HEK293T (cell line): ENCODE measurements at regions not wholly inside any gene's neighbourhood (a gene's known extent, or its start where the extent isn't known, plus 50 kb on each side); places are given as distances from the start of the nearest gene placed in this dataset.
"Not testable (repeated sequence)": the region's sequence is repeated elsewhere in the genome, so short reads cannot be mapped to it uniquely, and the experiment has no call there.

ENCODE experiments used
- CTCF ChIA-PET: fragments of 350-600 bp; formaldehyde crosslinking; extraction: SDS; loops from one replicate; lab custom pipeline; 2021; ENCODE audit warnings: antibody characterized with exemption, inconsistent platforms; lab: Yijun Ruan, JAX
- POLR2A ChIA-PET: fragments of 350-600 bp; formaldehyde crosslinking; extraction: SDS; loops from one replicate; lab custom pipeline; 2020; ENCODE audit warnings: antibody characterized with exemption, inconsistent platforms; lab: Yijun Ruan, JAX
- DNase-seq: peaks from one replicate; pipeline ENCODE4 v3.0.0; 2012; ENCODE audit warnings: mixed read lengths; ENCODE audit errors: extremely low spot score
- L3MBTL2 ChIP-seq: fragments of 450-650 bp; conservative IDR thresholded peaks from 2 replicates; pipeline ENCODE4 v1.6.1; 2016; ENCODE audit warnings: mild to moderate bottlenecking

DNA sequence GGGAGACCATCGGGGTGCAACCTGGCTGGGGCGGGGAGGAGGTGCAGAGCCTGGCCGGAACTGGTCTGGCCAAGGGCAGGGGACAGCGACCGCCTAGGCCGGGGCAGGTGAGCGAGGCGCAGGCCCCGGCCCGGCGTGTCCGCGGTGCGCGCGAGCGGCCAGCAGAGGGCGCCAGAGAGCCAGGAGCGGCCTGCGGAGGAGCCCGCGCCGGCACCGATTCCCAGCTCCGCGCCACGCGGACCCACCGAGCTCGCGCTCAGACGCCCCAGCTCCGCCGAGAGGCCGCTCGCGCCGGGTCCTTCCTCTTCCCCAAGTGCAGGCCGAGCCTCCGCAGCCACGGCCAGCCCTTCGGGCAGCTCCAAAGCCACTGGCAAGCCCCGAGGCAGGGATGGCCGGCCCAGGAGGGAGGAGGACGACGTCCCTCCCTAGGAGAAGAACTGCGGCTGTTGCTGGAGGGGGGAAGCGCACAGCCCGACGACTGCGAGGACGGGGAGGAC lies 128.9 kb upstream of the HMX1 start:
- peak; percentile 78 for DNase-seq
- POLR2A ChIA-PET, result not testable (repeated sequence)
- TF ChIP-seq L3MBTL2, result peak; percentile 96
- CTCF ChIA-PET, result interaction anchor here (0.6 to 1.6 kb wide), 3 partner anchors 9 to 103 kb away, joined by 3 to 5 read pairs (median 5); no protein-coding TSS in a partner anchor

DNA sequence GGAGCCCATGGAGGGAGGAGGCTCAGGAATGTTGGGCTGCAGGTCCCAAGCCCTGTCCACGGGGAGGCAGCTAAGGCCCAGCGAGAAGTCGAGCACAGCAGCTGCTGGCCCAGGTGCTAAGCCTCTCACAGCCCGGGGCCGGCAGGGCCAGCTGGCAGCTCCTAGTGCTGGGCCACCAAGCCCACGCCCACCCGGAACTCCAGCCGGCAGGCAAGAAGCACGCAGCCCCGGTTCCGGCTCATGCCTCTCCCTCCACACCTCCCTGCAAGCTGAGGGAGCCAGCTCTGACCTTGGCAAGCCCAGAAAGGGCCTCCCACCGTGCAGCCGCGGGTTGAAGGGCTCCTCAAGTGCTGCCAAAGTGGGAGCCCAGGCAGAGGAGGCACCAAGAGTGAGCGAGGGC lies 121.3 kb upstream of the HMX1 start:
- CTCF ChIA-PET, POLR2A ChIA-PET, DNase-seq: not testable (repeated sequence)

DNA sequence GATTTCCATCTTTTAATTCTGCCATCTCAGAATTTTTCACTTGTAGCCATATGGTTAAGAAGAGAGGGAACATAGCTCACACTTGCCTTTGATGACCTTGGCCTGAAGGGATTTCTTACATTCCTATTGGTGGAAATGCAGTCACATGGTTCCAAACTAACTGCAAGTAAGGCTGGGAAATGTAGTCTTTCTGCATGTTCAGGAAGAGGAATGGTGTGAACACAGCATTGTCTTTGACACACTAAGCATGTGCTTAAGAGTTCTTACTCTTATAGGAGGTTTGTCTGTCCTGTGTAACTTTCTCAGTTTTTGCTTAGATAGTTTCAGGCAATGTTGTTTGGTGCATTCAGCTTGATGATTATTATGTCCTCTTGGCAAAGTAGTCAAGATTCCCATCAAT lies 119.8 kb upstream of the HMX1 start:
- CTCF ChIA-PET, POLR2A ChIA-PET, DNase-seq: not testable (repeated sequence)
- 0 out of 2 replicates have a peak, but pooled peaks have one; percentile 24 for TF ChIP-seq L3MBTL2

DNA sequence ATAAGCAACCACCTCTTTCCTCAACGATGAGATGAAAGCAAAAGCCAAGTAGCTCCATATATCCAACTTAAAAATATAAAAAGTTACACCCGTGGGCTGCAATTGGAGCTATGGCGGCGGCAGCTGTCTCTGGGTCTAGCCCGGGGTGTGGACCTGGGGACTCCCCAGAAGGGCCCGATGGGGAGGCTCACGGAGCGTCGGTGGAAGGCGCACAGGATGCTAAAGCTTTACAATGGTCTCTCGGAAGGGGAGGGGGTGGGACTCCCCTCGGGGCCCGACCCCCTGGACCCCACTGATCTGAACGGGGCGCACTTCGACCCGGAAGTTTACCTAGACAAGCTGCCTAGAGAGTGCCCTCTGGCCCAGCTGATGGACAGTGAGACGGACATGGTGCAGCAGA lies 118.7 kb upstream of the HMX1 start:
- DNase-seq, POLR2A ChIA-PET, CTCF ChIA-PET: not testable (repeated sequence)

DNA sequence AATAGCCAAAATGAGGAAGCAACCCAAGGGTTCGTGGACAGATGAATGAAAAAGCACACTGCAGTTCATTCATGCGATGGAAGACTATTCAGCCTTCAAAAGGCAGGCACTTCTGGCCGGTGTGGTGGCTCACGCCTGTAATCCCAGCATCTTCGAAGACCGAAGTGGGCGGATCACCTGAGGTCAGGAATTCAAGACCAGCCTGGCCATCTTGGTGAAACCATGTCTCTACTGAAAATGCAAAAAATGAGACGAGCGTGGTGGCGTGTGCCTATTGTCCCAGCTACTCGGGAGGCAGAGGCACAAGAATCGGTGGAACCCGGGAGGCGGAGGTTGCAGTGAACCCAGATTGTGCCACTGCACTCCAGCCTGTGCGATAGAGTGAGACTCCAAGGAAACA lies 114.1 kb upstream of the HMX1 start:
- CTCF ChIA-PET, POLR2A ChIA-PET, DNase-seq: not testable (repeated sequence)

DNA sequence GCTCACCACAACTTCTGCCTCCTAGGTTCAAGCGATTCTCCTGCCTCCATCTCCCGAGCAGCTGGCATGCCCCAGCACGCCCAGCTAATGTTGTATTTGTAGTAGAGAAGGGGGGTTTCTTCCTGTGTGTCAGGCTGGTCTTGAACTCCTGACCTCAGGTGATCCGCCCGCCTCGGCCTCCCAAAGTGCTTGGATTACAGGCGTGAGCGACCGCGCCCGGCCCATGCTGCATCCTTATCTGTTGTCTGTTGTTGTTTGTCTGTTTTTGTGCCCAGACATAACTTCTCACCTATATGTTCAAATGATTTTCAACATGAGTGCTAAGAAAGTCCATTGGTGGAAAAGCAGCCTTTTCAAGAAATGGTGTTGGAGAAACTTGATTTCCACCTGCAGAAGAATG lies 113.0 kb upstream of the HMX1 start:
- DNase-seq, CTCF ChIA-PET, POLR2A ChIA-PET: not testable (repeated sequence)

DNA sequence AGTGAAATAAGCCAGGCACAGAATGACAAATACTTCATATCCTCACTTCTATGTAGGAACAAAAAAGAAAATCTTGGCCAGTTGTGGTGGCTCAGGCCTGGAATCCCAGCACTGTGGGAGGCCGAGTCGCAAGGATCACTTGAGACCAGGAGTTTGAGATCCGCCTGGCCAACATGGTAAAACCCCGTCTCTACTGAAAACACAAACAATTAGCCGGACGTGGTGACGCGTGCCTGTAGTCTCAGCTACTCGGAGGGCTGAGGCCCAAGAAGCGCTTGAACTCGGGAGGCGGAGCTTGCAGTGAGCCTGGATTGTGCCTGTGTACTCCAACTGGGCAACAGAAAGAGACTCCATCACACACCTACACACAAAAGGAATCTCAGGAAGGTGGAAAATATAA lies 112.3 kb upstream of the HMX1 start:
- CTCF ChIA-PET, POLR2A ChIA-PET, DNase-seq: not testable (repeated sequence)

DNA sequence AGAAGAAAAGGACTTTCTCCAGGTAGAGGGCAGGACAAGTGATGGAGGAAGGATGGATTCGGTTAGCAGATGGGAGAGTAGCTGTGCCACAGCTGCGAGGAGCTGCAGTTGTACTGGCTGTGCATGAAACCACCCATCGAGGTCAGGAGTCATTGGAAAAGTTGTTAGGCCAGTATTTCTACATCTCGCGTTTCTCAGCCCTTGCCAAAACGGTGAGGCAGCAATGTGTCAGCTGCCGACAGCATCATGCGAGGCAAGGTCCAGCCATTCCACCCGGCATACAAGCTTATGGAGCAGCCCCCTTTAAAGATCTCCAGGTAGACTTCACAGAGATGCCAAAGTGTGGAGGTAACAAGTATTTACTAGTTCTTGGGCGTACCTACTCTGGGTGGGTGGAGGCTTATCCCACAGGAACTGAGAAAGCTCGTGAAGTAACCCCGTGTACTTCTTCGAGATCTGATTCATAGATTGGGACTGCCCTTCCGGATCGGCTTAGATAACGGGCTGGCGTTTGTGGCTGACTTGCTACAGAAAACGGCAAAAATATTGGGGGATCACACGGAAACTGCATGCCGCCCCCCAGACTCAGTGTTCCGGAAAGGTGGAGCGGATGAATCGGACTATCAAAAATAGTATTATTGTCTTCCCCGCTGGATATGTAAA lies 105.0 kb upstream of the HMX1 start:
- CTCF ChIA-PET, POLR2A ChIA-PET, DNase-seq: not testable (repeated sequence)

DNA sequence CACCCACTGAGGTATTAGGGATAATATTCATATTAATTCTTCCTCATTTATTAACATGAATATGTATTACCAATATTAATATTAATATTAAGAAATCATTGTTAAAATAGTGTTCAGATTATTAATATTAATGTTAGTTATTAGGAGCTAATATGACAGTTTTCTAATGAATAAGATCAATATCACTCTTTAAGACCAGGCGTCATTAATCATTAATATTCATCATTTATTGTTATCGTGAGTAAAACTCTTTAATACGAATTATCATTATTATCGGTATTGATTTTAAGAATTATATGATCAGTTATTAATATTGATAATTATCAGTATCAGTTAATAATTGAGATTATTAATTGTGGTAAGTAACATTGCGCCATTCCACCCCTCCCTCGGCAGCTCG lies 101.0 kb upstream of the HMX1 start:
- CTCF ChIA-PET, POLR2A ChIA-PET, DNase-seq: not testable (repeated sequence)

DNA sequence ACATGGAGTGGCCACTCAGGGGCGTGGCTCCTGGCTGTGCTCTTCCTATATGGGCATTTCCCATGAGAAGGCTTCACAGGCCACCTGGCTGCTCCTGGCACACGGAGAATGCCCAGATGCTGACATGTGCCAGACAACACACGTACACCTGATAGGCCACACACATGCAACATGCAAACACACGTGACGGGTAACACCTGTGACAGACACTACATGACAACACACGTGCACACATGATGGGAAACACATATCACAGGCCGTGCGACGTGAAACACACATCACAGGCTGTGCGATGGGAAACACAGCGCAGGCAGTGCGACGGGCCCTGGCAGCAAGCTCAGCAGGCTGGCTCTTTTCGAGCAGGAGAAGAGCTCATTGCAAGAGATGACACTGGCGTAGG lies 94.3 kb upstream of the HMX1 start:
- POLR2A ChIA-PET, DNase-seq, CTCF ChIA-PET: not testable (repeated sequence)

DNA sequence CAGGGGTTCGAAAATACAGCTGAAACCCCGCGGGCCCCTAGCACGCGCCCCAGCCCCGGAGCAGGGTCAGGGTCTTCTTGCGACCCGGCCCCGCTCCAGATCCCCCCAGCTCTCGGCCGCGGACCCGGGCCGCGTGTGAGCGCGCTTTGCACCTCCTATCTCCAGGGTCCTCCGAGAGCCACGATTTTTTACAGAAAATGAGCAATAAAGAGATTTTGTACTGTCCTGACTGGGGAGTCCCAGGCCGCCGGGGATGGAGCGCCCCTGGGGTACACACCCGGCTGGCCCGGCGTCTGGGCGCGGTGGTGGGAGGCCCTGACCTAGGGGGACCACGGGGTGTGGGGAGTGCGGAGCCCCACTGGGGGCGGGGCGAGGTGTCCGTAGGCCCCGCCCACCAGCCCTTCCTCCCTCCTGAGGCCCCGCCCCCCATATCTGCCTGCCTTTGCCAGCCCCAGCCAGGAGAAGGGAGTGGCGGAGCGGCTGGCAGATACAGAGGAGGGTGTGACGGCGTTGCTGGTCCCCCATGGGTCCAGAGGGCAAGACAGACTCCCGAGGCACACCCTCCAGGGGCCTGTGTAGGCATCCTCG lies 92.7 kb upstream of the HMX1 start:
- POLR2A ChIA-PET, CTCF ChIA-PET, DNase-seq: not testable (repeated sequence)

DNA sequence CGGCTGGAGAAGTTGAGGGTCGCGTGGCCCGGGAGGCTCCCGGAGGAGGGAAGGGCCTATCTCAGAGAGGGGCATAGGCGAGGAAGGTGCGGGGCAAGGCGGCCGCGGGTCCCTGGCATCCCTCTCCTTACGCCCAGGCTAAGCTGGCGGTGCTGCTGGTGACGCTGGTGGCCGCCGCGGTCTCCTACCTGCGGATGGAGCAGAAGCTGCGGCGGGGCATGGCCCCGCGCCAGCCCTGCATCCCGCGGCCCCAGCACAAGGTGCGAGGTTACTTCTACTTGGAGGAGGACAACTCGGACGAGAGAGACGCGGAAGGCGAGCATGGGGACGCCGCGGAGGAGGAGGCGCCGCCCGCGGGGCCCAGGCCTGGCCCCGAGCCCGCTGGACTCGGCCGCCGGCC lies 91.9 kb upstream of the HMX1 start:
- POLR2A ChIA-PET, CTCF ChIA-PET: not testable (repeated sequence)

DNA sequence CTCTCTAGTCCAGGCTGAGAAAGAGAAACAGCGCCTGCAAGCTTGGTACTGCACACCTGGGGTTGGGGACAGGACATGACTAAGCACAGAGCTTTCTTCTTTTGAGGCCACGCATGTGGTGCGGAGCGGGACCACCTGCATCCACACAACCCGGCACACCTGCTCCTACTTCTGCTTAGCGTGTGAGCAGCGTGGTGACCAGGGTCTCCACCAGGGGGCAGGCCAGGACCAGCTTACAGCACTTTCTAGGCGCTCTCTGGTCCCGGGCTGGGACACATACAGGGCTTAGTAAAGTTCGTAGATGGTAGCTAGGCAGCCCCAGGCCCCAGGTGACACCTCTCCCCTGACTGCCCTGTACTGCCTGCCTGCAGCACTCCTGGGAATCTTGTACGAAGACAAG lies 89.7 kb upstream of the HMX1 start:
- POLR2A ChIA-PET, result not testable (repeated sequence)
- DNase-seq, result peak; percentile 30

More for the DNA sequence above, 91.9 kb upstream of the HMX1 start:
- DNase-seq, result not testable (repeated sequence)

DNA sequence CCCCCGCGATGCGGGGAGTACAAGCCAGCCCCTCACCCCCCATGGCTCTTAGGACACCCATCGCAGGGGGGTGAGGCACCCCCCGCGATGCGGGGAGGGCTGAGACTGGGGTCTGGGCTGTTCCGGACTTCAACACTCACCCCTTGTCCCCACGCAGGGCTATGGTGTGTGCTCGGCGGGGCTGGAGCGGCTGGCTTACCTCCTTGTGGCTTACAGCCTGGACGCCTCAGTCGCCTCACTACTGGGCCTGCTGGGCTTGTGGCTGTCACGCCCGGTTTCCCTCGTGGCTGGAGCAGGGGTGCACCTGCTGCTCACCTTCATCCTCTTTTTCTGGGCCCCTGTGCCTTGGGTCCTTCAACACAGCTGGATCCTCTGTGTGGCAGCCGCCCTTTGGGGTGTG lies 87.8 kb upstream of the HMX1 start:
- POLR2A ChIA-PET, DNase-seq, CTCF ChIA-PET: not testable (repeated sequence)

More for the DNA sequence above, 89.7 kb upstream of the HMX1 start:
- CTCF ChIA-PET, result not testable (repeated sequence)

DNA sequence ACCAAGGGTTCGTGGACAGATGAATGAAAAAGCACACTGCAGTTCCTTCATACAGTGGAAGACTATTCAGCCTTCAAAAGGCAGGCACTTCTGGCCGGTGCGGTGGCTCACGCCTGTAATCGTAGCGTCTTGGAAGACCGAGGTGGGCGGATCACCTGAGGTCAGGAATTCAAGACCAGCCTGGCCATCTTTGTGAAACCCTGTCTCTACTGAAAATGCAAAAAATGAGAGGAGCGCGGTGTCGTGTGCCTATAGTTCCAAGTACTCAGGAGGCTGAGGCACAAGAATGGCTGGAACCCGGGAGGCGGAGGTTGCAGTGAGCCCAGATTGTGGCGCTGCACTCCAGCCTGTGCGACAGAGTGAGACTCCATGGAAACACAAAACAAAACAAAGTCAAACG lies 82.4 kb upstream of the HMX1 start:
- DNase-seq, CTCF ChIA-PET, POLR2A ChIA-PET: not testable (repeated sequence)

DNA sequence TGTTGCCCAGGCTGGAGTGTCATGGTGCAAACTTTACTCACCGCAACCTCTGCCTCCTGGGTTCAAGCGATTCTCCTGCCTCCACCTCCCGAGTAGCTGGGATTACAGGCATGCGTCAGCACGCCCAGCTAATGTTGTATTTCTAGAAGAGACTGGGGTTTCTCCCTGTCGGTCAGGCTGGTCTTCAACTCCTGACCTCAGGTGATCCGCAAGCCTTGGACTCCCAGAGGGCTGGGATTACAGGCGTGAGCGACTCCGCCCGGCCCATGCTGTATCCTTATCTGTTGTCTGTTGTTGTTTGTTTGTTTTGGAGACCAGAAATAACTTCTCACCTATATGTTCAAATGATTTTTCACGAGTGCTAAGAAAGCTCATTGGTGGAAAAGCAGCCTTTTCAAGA lies 81.2 kb upstream of the HMX1 start:
- CTCF ChIA-PET, result interaction anchor here (0.6 kb wide), 2 partner anchors 28 to 210 kb away, joined by 3 to 7 read pairs; no protein-coding TSS in a partner anchor
- DNase-seq, POLR2A ChIA-PET: not testable (repeated sequence)

DNA sequence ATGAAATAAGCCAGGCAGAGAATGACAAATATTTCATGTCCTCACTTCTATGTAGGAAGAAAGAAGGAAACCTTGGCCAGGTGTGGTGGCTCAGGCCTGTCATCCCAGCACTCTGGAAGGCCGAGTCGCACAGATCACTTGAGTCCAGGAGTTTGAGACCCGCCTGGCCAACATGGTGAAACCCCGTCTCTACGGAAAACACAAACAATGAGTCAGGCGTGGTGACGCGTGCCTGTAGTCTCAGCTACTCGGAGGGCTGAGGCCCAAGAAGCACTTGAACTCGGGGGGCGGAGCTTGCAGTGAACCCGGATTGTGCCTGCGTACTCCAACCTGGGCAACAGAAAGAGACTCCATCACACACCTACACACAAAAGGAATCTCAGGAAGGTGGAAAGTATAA lies 80.5 kb upstream of the HMX1 start:
- CTCF ChIA-PET, result interaction anchor here (0.6 kb wide), 2 partner anchors 28 to 209 kb away, joined by 3 to 7 read pairs; no protein-coding TSS in a partner anchor
- DNase-seq, POLR2A ChIA-PET: not testable (repeated sequence)

DNA sequence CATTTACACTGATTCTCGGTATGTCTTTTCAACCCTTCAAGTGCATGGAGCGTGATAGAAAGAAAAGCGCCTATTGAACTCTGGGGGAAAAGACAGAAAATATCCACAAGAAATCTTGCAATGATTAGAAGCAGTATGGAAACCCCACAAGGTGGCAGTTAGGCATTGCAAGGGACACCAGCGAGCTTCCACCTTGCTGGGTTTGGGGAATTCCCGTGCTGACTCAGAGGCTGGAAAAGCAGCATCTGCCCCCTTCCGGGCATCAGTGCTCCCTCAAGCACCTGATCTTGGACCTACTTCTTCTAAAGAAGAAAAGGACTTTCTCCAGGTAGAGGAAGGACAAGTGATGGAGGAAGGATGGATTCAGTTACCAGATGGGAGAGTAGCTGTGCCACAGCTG lies 73.9 kb upstream of the HMX1 start:
- CTCF ChIA-PET, POLR2A ChIA-PET: not testable (repeated sequence)

DNA sequence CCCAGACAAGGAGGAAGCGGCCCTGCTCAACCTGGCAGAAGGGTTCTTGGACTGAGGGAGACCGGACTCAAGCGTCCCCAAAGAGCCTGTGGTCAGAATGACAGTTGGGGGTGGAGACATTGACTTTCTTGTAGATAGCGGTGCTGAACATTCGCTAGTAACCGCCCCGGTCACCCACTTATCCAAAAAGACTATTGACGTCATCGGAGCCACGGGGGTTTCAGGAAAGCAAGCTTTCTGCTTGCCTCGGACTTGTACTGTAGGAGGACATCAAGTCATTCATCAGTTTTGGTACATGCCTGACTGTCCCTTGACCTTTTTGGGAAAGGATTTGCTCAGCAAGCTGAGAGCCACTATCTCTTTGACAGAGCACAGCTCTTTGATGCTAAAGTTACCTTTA lies 71.7 kb upstream of the HMX1 start:
- POLR2A ChIA-PET, DNase-seq: not testable (repeated sequence)
- CTCF ChIA-PET, result interaction anchor here (1.2 kb wide), 1 partner anchor 160 kb away, joined by 3 read pairs; no protein-coding TSS in a partner anchor

More for the DNA sequence above, 73.9 kb upstream of the HMX1 start:
- not testable (repeated sequence) for DNase-seq
